HuH-7 (cell line): ENCODE measurements at regions not wholly inside any gene's neighbourhood (a gene's known extent, or its start where the extent isn't known, plus 50 kb on each side); places are given as distances from the start of the nearest gene placed in this dataset.
"Not testable (repeated sequence)": the region's sequence is repeated elsewhere in the genome, so short reads cannot be mapped to it uniquely, and the experiment has no call there.

Experiments
- DNase-seq: peaks from one replicate; pipeline ENCODE4 v3.0.0; 2011; ENCODE audit warnings: low spot score

GRCh38 chr2:38243186-38243880 is 133.7 kb downstream of the ATL2 start:
- no peak for DNase-seq

DNA sequence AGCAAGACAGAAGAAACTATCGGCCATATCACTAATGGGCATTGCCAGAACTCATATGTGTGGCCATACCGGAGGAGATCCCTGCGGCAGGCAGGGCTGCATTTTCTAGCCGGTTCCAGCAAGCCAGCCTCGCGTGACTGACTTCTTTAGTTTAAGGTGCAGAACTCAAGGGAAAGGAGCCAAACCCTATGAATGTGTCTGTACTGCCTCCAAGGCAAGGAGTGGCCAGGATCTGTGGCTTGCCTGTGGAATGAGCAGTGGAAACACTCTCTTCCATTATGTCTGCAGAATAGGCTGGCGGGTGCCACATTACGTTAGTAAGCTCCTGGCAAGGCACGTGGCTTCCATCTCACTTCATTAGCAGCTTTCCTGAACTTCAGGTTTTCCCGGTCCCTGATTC is 137.6 kb downstream of the ATL2 start:
- DNase-seq, result no peak

- not testable (repeated sequence) for DNase-seq
These were observed 138.4 kb downstream of the ATL2 start for GRCh38 chr2:38238705-38239104.

GRCh38 chr2:38237311-38237710 is 139.8 kb downstream of the ATL2 start:
- DNase-seq, result no peak

- DNase-seq, result no peak
These were observed 143.7 kb downstream of the ATL2 start for GRCh38 chr2:38233231-38233983.

- DNase-seq, result no peak
These were observed 144.6 kb downstream of the ATL2 start for GRCh38 chr2:38232454-38232853.

DNA sequence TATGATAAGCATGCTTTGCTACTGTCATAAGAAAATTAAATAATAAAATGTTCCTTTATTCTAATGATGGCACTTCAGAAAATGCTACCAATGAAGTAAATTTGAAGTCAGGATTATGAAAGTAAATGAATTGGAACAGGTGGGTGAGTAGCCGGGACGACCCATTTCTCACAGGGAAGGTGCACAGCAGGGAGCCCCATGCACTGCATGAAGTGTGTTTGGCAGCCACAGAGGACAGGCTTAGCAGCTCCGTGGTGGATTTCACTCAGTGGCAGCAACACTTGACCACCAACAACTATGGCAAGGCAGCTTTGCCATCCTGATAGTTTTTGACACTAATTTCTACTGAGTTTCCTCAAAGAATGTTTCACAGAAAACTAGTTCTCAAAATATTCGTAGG is 146.3 kb downstream of the ATL2 start:
- no peak for DNase-seq

DNA sequence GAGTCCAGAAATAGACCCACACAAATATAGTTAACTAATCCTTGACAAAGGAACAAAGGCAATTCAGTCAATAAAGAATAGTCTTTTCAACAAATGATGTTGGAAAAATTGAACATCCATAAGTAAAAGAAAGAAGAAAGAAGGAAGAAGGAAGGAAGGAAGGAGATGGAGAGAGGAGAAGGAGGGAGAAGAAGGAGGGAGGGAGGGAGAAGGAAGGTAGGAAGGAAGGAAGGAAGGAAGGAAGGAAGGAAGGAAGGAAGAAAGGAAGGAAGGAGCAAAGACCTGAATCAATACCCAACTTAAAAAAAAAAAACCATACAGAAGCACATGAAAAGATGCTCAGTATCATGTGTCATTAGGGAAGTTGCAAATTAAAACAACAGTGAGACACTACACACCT is 148.3 kb downstream of the ATL2 start:
- no peak for DNase-seq

DNA sequence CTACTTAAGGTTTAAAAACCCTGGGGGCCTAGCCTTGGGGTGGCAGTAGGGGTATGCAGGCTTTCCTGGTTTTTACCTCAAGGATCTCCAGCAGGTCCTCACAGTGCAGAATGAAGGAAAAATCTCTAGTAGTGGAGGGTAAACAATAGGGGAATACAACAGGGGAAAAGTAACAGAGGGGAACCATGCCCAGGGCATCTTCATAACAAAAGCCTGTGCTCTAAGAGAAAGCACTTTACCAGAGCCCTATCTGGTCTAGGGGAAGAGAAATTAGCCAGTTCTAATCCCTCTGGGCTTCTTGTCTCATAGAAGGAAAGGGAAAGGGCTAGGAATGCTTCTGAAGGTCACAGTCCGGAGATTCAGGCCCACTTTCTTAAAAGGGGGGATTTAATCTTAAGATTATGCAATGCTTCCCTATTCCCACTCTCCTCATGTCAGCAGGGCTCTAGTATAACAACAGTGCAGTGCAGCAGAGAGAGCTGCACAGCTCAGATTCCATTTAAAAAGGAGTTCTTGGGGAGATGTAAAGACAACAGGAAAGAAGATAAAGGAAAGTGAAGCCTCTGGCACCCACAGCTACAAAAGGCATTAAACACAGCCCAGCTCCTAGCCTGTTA is 149.0 kb upstream of the CYP1B1 start:
- no peak for DNase-seq

DNA sequence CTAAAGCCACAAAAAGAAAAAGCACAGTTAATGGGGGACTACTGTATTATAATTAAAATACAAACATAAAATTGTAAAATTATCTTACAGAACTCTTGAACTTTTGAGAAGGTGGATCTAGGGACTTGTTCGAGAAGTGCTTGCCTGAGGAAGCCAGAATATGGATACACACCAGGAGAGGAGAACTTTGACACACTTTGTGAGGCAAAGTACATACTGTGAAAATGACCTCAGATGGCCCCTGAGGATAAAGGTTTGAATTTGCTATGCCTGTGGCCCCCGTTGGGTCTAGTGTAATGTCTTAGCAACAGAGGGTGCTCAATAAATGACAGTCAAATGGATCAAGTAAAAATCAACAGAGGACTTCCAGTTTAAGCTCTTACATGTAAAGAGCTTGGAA is 148.2 kb upstream of the CYP1B1 start:
- DNase-seq, result no peak

GRCh38 chr2:38223256-38223655 is 147.3 kb upstream of the CYP1B1 start:
- no peak for DNase-seq

- DNase-seq, result no peak
These were observed 144.2 kb upstream of the CYP1B1 start for GRCh38 chr2:38220164-38220563.

DNA sequence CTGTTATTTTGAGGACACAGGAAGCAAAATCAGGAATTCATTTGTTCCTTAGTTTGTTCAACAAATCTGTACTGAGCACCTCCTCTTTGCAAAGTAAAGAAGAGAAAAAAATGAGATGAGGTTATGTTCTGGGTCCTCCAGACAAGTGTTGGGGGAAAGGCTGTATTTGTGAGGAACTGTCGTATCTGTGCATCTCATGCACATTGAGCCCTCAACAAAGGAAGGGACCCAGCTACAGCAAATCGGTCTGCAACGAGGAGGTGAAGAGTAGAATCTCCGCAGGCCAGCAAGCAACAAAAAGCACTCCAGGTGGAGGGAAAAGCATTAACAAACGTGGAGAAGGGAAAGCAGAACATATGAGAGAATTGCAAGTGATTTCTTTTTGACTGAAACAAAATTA is 143.0 kb upstream of the CYP1B1 start:
- no peak for DNase-seq

DNA sequence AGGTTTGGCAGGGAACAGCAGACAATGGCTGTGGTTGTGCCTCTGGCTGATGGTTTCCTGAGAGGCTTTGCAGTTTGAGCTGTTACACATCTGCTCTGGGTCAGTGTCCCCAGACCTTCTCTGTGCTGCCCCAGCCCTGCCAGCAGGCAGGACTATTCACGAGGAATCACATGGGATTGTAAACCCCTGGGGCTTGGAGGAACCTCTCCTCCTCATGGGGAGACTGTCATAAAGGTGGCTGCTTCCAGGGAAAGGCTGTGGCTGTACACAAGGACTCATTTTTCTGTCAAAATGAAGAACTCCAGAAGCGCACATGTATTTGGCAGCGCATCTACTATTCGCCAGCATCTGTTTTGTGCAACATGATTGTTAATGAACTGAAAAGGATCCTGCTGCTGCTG is 142.6 kb upstream of the CYP1B1 start:
- DNase-seq, result no peak

GRCh38 chr2:38217401-38218188 is 141.6 kb upstream of the CYP1B1 start:
- no peak for DNase-seq

DNA sequence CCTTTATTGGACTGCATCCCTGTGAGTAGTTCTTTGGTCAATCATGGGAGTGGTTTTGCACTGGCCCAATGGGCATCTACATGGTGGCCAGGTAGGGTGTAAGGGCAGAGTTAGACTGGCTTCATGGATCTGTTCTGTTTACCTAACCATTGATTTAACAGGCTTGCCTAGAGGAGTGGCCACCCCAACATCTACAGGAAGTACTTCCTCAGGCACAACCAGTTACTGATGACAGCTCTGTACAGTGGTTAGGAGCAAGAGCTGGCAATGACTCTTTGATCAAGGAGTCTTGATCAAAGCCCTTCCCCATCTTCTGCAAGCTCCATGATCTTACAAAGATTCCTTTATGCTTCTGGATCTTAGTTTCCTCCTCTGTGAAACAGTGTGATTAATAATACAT is 140.9 kb upstream of the CYP1B1 start:
- no peak for DNase-seq

DNA sequence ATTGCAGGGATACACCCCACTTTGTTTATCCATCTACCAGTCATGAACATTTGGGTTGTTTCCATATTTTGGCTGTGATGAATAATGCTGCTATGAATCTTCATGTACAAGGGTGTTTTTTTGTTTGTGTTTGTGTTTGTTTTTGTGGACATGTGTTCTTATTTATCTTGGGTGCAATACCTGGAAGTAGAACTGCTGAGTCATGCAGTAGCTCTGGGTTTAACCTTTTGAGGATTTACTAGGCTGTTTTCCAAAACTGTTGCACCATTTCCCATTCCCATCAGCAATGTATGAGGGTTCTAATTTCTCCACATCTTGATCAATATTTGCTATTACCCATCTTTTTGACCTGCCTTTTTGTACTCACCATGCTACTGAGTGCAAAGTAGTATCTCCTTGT is 140.0 kb upstream of the CYP1B1 start:
- DNase-seq, result no peak

DNA sequence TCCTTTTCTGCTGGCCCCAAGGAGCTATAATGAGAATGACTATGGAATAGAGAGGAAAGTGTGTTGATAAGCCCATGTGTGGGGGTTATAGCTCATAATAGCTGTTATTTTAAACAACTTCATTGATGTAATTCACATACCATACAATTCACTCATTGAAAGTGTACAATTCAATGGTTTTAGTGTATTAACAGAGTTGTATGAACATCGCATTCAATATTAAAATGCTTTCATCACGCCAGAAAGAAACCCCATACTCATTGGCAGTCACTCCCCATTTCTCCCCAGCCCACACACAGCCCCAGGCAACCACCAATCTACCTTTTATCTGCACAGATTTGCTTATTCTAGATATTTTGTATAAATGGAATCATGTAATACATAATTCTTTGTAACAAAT is 139.6 kb upstream of the CYP1B1 start:
- DNase-seq, result no peak

DNA sequence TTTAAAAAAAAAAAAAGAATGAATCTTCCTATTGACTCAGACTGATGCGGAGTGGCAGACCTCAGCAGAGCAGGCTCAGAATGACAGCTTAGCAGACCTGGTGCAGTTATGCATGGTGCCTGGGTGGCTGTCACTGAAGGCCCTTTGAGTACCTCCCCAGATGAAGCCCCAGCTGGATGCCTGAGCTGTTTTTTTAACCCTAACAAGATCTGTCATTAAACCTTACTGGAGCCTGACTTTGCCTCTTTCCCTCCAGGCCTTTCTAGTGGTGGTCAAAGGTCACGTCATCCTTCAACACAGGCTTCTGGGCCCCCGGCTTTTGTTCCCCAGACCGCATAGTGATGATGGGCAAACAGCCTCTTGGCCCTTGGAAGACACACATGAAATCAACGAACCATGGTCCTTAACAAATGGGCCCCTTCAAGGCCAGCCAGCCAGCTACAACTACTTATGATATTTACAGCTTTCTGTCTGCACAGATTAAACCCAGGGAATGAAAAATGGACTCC is 138.3 kb upstream of the CYP1B1 start:
- no peak for DNase-seq

DNA sequence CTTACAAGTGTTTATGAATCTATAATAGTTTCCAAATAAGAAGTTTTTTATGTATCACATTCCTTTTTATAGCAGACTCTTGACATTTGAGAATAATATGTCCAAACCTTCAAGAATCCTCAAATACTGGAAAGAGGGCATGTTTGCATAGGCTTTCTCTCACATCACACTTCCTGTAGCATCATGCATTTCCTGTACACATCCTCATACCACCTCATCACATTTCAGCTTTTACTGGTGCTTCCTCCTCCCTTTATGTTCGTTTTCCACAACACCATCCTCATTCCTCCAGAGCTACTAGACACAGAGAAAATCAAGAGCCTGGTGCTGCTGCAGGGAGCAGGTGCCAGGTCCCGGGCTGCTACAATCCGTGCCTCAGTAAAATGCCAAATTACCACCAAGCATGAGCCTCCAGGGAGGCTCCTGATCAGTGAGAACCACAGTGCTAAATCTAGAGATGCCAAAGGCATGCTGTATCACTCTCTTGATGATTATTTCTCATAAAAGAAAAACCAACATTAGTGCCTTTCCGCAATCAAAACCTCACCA is 137.7 kb upstream of the CYP1B1 start:
- no peak for DNase-seq

DNA sequence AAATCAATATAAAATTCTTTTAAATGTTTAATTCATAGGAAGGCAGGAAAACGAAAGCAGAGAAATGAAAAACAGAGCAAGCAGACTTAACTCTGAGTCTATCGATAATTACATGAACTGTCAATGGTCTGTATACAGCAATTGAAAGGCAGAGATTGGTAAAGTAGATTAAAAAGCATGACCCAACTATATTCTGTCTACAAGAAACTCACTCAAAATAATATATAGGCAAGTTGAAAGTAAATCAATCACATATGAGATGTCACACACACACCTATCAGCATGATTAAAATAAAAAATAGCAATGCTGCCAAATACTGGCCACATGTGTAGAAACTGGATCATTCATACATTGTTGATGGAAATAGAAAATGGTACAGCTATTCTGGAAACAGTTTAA is 136.4 kb upstream of the CYP1B1 start:
- DNase-seq, result no peak

DNA sequence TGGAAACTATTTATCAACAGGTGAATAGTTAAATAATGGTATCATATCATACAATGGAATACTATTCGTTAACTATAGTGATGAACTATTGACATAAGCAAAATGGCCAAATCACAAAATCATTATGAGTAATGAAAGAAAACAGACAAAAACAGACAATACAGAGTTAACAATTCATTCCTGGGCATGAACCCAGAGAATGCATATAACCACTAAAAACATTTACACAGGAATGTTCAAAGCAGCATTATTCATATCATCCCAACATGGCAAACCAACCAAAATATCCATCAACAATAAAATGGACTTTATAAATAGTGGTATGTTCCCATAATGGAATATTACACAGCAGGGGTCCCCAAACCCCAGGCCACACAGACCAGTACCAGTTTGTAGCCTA is 131.2 kb upstream of the CYP1B1 start:
- no peak for DNase-seq
